ENCODE measurements at regions not wholly inside any gene's neighbourhood (a gene's known extent, or its start where the extent isn't known, plus 50 kb on each side); places are given as distances from the start of the nearest gene placed in this dataset.

DNA sequence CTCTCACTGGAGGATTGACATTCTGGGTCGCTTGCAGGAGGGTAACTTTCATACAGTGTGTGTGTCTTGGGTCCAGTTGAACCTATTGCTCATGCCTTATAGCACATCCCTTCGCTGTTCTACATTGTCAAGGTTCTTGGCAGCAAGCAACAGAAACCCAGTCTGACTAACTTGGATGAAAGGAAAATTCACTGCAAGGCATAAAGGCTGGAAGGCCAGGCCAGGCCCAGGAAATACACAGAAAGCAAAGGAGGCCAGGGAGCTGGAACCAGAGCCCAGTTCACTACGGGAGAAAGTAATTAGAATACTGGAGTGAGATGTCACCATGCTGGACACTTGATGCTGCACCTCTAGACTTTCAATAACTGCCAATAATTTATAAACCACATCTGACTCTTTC is 353.8 kb upstream of the GATB start:
- Histone ChIP-seq H3K36me3 (no peaks in the 10 kb centered on the region), H3K27me3 (no peaks in the 10 kb centered on the region), H3K27ac (no peak overlapping the region), H3K4me3 (no peak overlapping the region), H3K4me1 (no peaks in the 10 kb centered on the region), H3K9me3 (no peaks in the 10 kb centered on the region)
- intact Hi-C loops (cut with DNase I), result no loop called here
- DNase-seq (ENCODE audit: extremely low spot score in 2 of 2), result no peak
- TF ChIP-seq POLR2AphosphoS5 (IDR thresholded peaks at IDR 0.05; ENCODE audit: insufficient read depth in 1 of 2, low read depth in 1 of 2), result no peak
- TF ChIP-seq, protein P1, sequence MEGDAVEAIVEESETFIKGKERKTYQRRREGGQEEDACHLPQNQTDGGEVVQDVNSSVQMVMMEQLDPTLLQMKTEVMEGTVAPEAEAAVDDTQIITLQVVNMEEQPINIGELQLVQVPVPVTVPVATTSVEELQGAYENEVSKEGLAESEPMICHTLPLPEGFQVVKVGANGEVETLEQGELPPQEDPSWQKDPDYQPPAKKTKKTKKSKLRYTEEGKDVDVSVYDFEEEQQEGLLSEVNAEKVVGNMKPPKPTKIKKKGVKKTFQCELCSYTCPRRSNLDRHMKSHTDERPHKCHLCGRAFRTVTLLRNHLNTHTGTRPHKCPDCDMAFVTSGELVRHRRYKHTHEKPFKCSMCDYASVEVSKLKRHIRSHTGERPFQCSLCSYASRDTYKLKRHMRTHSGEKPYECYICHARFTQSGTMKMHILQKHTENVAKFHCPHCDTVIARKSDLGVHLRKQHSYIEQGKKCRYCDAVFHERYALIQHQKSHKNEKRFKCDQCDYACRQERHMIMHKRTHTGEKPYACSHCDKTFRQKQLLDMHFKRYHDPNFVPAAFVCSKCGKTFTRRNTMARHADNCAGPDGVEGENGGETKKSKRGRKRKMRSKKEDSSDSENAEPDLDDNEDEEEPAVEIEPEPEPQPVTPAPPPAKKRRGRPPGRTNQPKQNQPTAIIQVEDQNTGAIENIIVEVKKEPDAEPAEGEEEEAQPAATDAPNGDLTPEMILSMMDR (IDR thresholded peaks at IDR 0.05), result no peak
- no peak for TF ChIP-seq POLR2A (IDR thresholded peaks at IDR 0.05)

DNA sequence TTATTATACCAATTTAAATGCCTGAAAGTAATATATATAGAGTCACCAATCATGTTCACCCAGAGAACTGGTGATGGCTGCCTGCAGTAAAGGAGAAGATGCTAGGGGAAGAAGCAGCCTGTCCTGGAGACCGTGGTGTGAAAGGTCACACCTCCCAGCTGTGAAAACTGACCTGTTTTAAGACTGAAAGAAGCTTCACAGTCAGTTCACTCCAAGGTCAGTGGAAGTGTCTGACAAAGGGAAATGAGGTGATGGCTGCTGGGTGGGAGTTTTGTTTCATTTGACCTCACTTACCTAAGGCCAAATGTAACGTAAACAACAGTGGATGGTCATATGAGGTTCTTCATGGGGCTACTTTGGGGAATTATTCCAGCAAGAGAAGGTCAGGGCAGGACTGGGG is 352.1 kb upstream of the GATB start:
- Histone ChIP-seq H3K9me3 (no peaks in the 10 kb centered on the region), H3K4me3 (no peak overlapping the region), H3K27ac (no peak overlapping the region), H3K27me3 (no peaks in the 10 kb centered on the region), H3K4me1 (no peaks in the 10 kb centered on the region), H3K36me3 (no peaks in the 10 kb centered on the region)
- intact Hi-C loops (cut with DNase I), result no loop called here
- no peak for TF ChIP-seq POLR2A (IDR thresholded peaks at IDR 0.05)
- TF ChIP-seq POLR2AphosphoS5 (IDR thresholded peaks at IDR 0.05; ENCODE audit: insufficient read depth in 1 of 2, low read depth in 1 of 2), result no peak
- TF ChIP-seq, protein P1 (IDR thresholded peaks at IDR 0.05), result no peak
- no peak for DNase-seq (ENCODE audit: extremely low spot score in 2 of 2)

DNA sequence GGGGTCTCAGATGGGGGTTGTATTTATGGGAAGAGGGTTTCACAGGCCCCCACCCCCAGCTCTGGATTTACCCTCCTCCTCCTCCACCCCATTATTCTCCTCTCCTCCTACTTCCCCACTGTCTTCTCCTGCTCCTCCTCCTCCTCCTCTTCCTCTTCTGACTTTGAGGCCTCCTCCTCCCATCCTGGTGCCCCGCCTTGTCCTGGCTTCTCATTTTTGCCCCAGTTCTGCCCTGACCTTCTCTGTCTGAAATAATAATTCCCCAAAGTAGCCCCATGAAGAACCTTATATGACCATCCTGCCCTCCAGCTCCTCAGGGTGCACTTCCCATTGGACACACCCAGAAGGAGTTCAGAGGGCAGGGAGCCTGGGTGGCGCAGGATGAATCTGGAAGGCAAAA is 351.4 kb upstream of the GATB start:
- DNase-seq (ENCODE audit: extremely low spot score in 2 of 2), result no peak
- Histone ChIP-seq H3K9me3 (no peaks in the 10 kb centered on the region), H3K36me3 (no peaks in the 10 kb centered on the region), H3K4me3 (no peak overlapping the region), H3K4me1 (no peaks in the 10 kb centered on the region), H3K27ac (no peak overlapping the region), H3K27me3 (no peaks in the 10 kb centered on the region)
- TF ChIP-seq, protein P1 (IDR thresholded peaks at IDR 0.05), result no peak
- TF ChIP-seq POLR2A (IDR thresholded peaks at IDR 0.05), result no peak
- no peak for TF ChIP-seq POLR2AphosphoS5 (IDR thresholded peaks at IDR 0.05; ENCODE audit: insufficient read depth in 1 of 2, low read depth in 1 of 2)
- intact Hi-C loops (cut with DNase I), result no loop called here

DNA sequence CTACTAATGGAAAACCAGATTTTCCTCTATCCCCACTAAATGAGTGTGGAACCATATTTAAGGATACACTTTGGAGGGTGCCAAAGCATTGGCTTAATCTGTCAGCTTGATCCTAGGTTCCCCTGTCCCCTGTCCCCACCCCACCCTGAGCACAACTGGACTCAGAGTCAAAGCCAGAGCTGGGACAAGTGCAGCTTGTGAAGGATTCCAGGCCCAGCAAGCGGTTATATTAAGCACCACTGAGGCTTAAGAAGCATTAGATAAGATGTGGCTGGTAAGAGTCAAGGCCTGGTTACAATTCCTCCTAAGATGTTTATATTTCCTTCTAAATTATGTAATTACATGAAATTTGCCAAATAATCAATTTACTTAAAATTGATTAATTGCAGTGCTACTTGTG is 350.0 kb upstream of the GATB start:
- no peak for DNase-seq (ENCODE audit: extremely low spot score in 2 of 2)
- Histone ChIP-seq H3K27ac (no peak overlapping the region), H3K9me3 (no peaks in the 10 kb centered on the region), H3K4me3 (no peak overlapping the region), H3K36me3 (no peaks in the 10 kb centered on the region), H3K27me3 (no peaks in the 10 kb centered on the region), H3K4me1 (peaks cover 13% of the 10 kb centered on the region)
- TF ChIP-seq, protein P1 (IDR thresholded peaks at IDR 0.05), result no peak
- TF ChIP-seq POLR2AphosphoS5 (IDR thresholded peaks at IDR 0.05; ENCODE audit: insufficient read depth in 1 of 2, low read depth in 1 of 2) (no peak), POLR2A (IDR thresholded peaks at IDR 0.05) (no peak)
- intact Hi-C loops (cut with DNase I), result no loop called here

DNA sequence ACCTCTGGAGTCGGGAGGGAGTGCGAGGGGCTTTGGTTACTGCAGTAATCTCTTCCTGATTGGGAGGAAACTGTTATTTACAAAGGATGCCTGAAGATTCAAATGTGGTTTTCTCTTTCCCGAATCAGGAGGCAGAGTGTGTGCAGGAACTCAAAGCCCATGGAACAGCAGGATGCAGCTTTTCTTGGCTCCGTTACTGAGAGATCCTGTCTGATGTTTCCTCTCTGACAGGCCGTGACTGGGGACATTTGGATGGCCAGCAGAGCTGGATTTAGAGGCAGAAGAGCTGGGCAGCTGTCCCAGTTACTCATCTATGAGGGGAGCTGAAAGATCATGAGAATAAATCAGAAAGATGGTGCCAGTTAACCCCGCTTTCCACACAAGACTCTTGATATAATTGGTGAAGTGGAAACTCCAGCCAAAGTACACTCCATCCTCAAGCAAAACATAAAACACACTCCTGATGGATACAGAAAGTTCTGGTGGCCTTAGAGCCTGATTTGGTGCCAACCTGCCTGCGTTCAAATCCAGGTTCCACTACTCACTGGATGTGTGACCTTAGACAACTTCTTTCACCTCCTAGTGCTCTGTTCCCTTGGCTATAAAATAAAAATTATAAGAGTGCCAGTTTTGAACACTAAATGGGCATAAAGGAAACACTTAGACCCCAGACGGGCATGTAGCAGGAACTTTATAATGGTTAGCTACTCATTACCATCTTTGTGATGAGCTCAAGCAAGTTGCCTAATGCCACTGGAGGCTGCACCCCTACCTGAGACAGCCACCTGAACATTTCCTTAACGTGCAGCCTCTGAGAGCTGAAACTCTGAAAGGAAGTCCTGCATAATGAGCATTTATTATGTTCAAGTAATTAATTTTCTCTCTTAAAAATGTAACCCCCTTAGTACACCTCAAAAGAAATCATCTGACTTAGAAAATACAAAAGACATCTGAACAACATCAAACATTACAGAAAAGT is 349.0 kb upstream of the GATB start:
- TF ChIP-seq, protein P1 (IDR thresholded peaks at IDR 0.05), result no peak
- TF ChIP-seq POLR2AphosphoS5 (IDR thresholded peaks at IDR 0.05; ENCODE audit: insufficient read depth in 1 of 2, low read depth in 1 of 2), result no peak
- no peak for TF ChIP-seq POLR2A (IDR thresholded peaks at IDR 0.05)
- no peak overlapping the region for H3K4me3 ChIP-seq
- peaks cover 15% of the 10 kb centered on the region for H3K4me1 ChIP-seq
- no peaks in the 10 kb centered on the region for H3K9me3 ChIP-seq
- intact Hi-C loops (cut with DNase I), result no loop called here
- no peaks in the 10 kb centered on the region for H3K27me3 ChIP-seq
- H3K27ac ChIP-seq, result no peak overlapping the region
- H3K36me3 ChIP-seq, result no peaks in the 10 kb centered on the region
- peak in 1 of 2 donors; percentile 84 for DNase-seq (ENCODE audit: extremely low spot score in 2 of 2)

All from vagina (tissue), 2 donors.